Mammary epithelial cell (primary cell): ENCODE measurements at regions not wholly inside any gene's neighbourhood (a gene's known extent, or its start where the extent isn't known, plus 50 kb on each side); places are given as distances from the start of the nearest gene placed in this dataset.

Experiments used
- CTCF ChIP-seq, 2 donors: IDR thresholded peaks in 1 of 2; conservative IDR thresholded peaks in 1 of 2; 2 replicates each; pipeline ENCODE4 v1.5.1; 2011 to 2012; ENCODE audit warnings: inconsistent platforms in 2 of 2, low read length in 2 of 2, mild to moderate bottlenecking in 2 of 2, control low read depth in 1 of 2, low read depth in 1 of 2; ENCODE audit not compliant: insufficient read depth in 1 of 2; ENCODE audit errors: extremely low read depth in 1 of 2
- EZH2 ChIP-seq: IDR thresholded peaks from 2 replicates; pipeline ENCODE4 v1.6.1; 2012; ENCODE audit warnings: low read length, inconsistent platforms, borderline replicate concordance

GRCh38 chr11:129723761-129724162, 91.9 kb upstream of the TMEM45B start:
- TF ChIP-seq CTCF (conservative IDR thresholded peaks at IDR 0.05 in 1 of 2, IDR thresholded peaks at IDR 0.05 in 1 of 2; ENCODE audit: extremely low read depth in 1 of 2, insufficient read depth in 1 of 2, low read depth in 1 of 2, low read length in 2 of 2): no peak
- TF ChIP-seq EZH2: no peak
